H1 (cell line): ENCODE measurements at regions not wholly inside any gene's neighbourhood (a gene's known extent, or its start where the extent isn't known, plus 50 kb on each side); places are given as distances from the start of the nearest gene placed in this dataset.

Experiments used
- CTCF ChIA-PET: fragments of 300-600 bp; sonication (Branson Sonifier 250); formaldehyde crosslinking; loops from one replicate; lab custom pipeline; 2021; ENCODE audit not compliant: partially characterized antibody; lab: Charles Lee
- POLR2A ChIA-PET: fragments of 300-600 bp; sonication (Branson Sonifier 250); formaldehyde crosslinking; loops from one replicate; lab custom pipeline; 2021; ENCODE audit warnings: inconsistent platforms; ENCODE audit not compliant: partially characterized antibody; lab: Charles Lee
- DNase-seq, 2 experiments: peaks; one replicate each; pipeline versions ENCODE4 v3.0.0 to v3.0.0-alpha.2; 2010 to 2022; ENCODE audit warnings: low spot score in 2 of 2, low read depth in 1 of 2, mixed read lengths in 1 of 2
- FAIRE-seq: peaks from 2 replicates; lab custom pipeline; 2011; peaks lifted over from hg19 to GRCh38; lab: Jason Lieb, UNC
- H2AFZ ChIP-seq: 2 replicates; pipeline ENCODE4 v1.8.1; 2012; ENCODE audit warnings: low read length, inconsistent platforms
- H2AK5ac ChIP-seq: 2 replicates; pipeline ENCODE4 v1.6.1; 2013; ENCODE audit warnings: low read depth, low read length
- H2BK120ac ChIP-seq: replicated peaks from 2 replicates; pipeline ENCODE3; 2013; ENCODE audit warnings: low read depth, low read length, inconsistent platforms
- H2BK12ac ChIP-seq: 2 replicates; pipeline ENCODE4 v1.6.1; 2013; ENCODE audit warnings: low read depth, low read length
- H2BK15ac ChIP-seq: 2 replicates; pipeline ENCODE4 v1.6.1; 2013; ENCODE audit warnings: low read length
- H2BK20ac ChIP-seq: 2 replicates; pipeline ENCODE4 v1.6.1; 2013; ENCODE audit warnings: low read length
- H2BK5ac ChIP-seq: 2 replicates; pipeline ENCODE4 v1.6.1; 2013; ENCODE audit warnings: low read depth, low read length
- H3K14ac ChIP-seq: 2 replicates; pipeline ENCODE4 v1.6.1; 2013; ENCODE audit warnings: inconsistent platforms; ENCODE audit not compliant: insufficient read length
- H3K18ac ChIP-seq: 2 replicates; pipeline ENCODE4 v1.6.1; 2013; ENCODE audit warnings: low read length; ENCODE audit errors: extremely low read depth
- H3K23ac ChIP-seq: 2 replicates; pipeline ENCODE4 v1.6.1; 2013; ENCODE audit warnings: inconsistent platforms; ENCODE audit not compliant: insufficient read length
- H3K23me2 ChIP-seq: 2 replicates; pipeline ENCODE4 v1.6.1; 2013; ENCODE audit warnings: low read depth, low read length
- H3K27ac ChIP-seq: 2 replicates; pipeline ENCODE4 v1.6.1; 2011; ENCODE audit warnings: low read depth, low read length, inconsistent platforms
- H3K27me3 ChIP-seq, 4 experiments: replicated peaks in 1 of 4; 1 replicate in 1 of 4; 2 replicates in 3 of 4; pipeline versions ENCODE4 v1.6.1 to v1.8.1; 2011 to 2013; ENCODE audit warnings: low read length in 3 of 4, mild to moderate bottlenecking in 3 of 4, inconsistent platforms in 2 of 4, mixed read lengths in 2 of 4, moderate library complexity in 1 of 4; ENCODE audit not compliant: control insufficient read depth in 3 of 4, insufficient read depth in 3 of 4; ENCODE audit errors: extremely low read depth in 1 of 4
- H3K36me3 ChIP-seq, 4 experiments: 2 replicates each; pipeline versions ENCODE4 v1.6.1 to v1.8.1; 2011 to 2013; ENCODE audit warnings: mild to moderate bottlenecking in 4 of 4, low read length in 3 of 4, moderate library complexity in 2 of 4, control low read depth in 1 of 4, inconsistent platforms in 1 of 4; ENCODE audit not compliant: insufficient read depth in 4 of 4, control insufficient read depth in 2 of 4
- H3K4ac ChIP-seq: replicated peaks from 2 replicates; pipeline ENCODE3; 2013; ENCODE audit warnings: low read length, low read depth, mixed read lengths, inconsistent platforms; ENCODE audit not compliant: insufficient read length
- H3K4me1 ChIP-seq, 4 experiments: replicated peaks in 1 of 4; 1 replicate in 1 of 4; 2 replicates in 3 of 4; pipeline versions ENCODE4 v1.6.1 to v1.8.1; 2011 to 2013; ENCODE audit warnings: low read length in 3 of 4, inconsistent platforms in 2 of 4, mixed read lengths in 1 of 4; ENCODE audit not compliant: insufficient read depth in 4 of 4, control insufficient read depth in 3 of 4
- H3K4me2 ChIP-seq, 2 experiments: 2 replicates each; pipeline versions ENCODE4 v1.6.1 to v1.8.1; 2011 to 2013; ENCODE audit warnings: low read depth in 2 of 2, low read length in 2 of 2, control low read depth in 1 of 2, inconsistent platforms in 1 of 2, mild to moderate bottlenecking in 1 of 2; ENCODE audit not compliant: insufficient read depth in 1 of 2
- H3K4me3 ChIP-seq, 4 experiments: fragments of 200-600, 300-600 bp in 1 of 4; sonication (generic), shearing (Covaris generic), sonication (Bioruptor Twin) in 1 of 4; 2 replicates each; pipeline versions ENCODE4 v1.5.1 to v1.8.1; 2011 to 2016; ENCODE audit warnings: low read length in 4 of 4, low read depth in 3 of 4, control low read depth in 2 of 4, inconsistent platforms in 2 of 4, mild to moderate bottlenecking in 2 of 4, mixed read lengths in 1 of 4, moderate library complexity in 1 of 4; ENCODE audit not compliant: insufficient read depth in 2 of 4; ENCODE audit errors: extremely low read depth in 1 of 4
- H3K56ac ChIP-seq: replicated peaks from 2 replicates; pipeline ENCODE3; 2013; ENCODE audit warnings: low read depth, mild to moderate bottlenecking, mixed read lengths, low read length, inconsistent platforms; ENCODE audit not compliant: insufficient read length
- H3K79me1 ChIP-seq: 2 replicates; pipeline ENCODE4 v1.6.1; 2013; ENCODE audit warnings: low read depth, low read length, control low read depth
- H3K79me2 ChIP-seq, 2 experiments: 2 replicates each; pipeline versions ENCODE4 v1.6.1 to v1.8.1; 2012 to 2013; ENCODE audit warnings: low read length in 2 of 2, mild to moderate bottlenecking in 2 of 2, inconsistent platforms in 1 of 2; ENCODE audit not compliant: insufficient read depth in 2 of 2, control insufficient read depth in 1 of 2
- H3K9ac ChIP-seq, 4 experiments: replicated peaks in 1 of 4; 1 replicate in 1 of 4; 2 replicates in 3 of 4; pipeline versions ENCODE4 v1.6.1 to v1.8.1; 2011 to 2013; ENCODE audit warnings: low read depth in 3 of 4, low read length in 3 of 4, control low read depth in 2 of 4, mild to moderate bottlenecking in 2 of 4, moderate library complexity in 2 of 4, inconsistent platforms in 1 of 4; ENCODE audit errors: extremely low read depth in 1 of 4
- H3K9me3 ChIP-seq, 2 experiments: 2 replicates each; pipeline versions ENCODE4 v1.6.1 to v1.8.1; 2012 to 2013; ENCODE audit warnings: mild to moderate bottlenecking in 2 of 2, moderate library complexity in 2 of 2, control low read depth in 1 of 2, inconsistent platforms in 1 of 2, low read depth in 1 of 2, low read length in 1 of 2, mixed read lengths in 1 of 2; ENCODE audit not compliant: insufficient read depth in 2 of 2
- H4K20me1 ChIP-seq, 2 experiments: replicated peaks in 1 of 2; 2 replicates each; pipeline versions ENCODE3 to v1.8.1; 2011 to 2013; ENCODE audit warnings: inconsistent platforms in 2 of 2, low read length in 2 of 2, mild to moderate bottlenecking in 1 of 2; ENCODE audit not compliant: insufficient read depth in 2 of 2, control insufficient read depth in 1 of 2
- H4K5ac ChIP-seq: 2 replicates; pipeline ENCODE4 v1.6.1; 2013; ENCODE audit warnings: low read length, low read depth, mixed read lengths, inconsistent platforms; ENCODE audit not compliant: insufficient read length
- H4K8ac ChIP-seq: 2 replicates; pipeline ENCODE4 v1.8.0; 2013; ENCODE audit warnings: mild to moderate bottlenecking, moderate library complexity, low read length, inconsistent platforms; ENCODE audit not compliant: insufficient read depth; ENCODE audit errors: extremely low read depth
- H4K91ac ChIP-seq: replicated peaks from 2 replicates; pipeline ENCODE3; 2013; ENCODE audit warnings: low read length, mixed read lengths, inconsistent platforms; ENCODE audit not compliant: insufficient read length
- ATF3 ChIP-seq: IDR thresholded peaks from 2 replicates; pipeline ENCODE4 v1.6.1; 2011; ENCODE audit warnings: low read depth, mild to moderate bottlenecking, low read length; ENCODE audit not compliant: insufficient read depth
- FOSL1 ChIP-seq: IDR thresholded peaks from 2 replicates; pipeline ENCODE4 v1.6.1; 2011; ENCODE audit warnings: mild to moderate bottlenecking, low read depth, low read length, moderate library complexity; ENCODE audit not compliant: insufficient read depth
- HDAC2 ChIP-seq, 2 experiments: fragments of 300-600 bp in 1 of 2; sonication (generic) in 1 of 2; IDR thresholded peaks; 2 replicates each; pipeline ENCODE4 v1.6.1; 2011 to 2012; ENCODE audit warnings: low read depth in 2 of 2, low read length in 2 of 2, mild to moderate bottlenecking in 2 of 2, moderate library complexity in 2 of 2, borderline replicate concordance in 1 of 2, inconsistent platforms in 1 of 2
- JUND ChIP-seq: IDR thresholded peaks from 2 replicates; pipeline ENCODE4 v1.6.1; 2011; ENCODE audit warnings: mild to moderate bottlenecking, improper control_type of control experiment, low read length
- RBBP5 ChIP-seq: IDR thresholded peaks from 2 replicates; pipeline ENCODE4 v1.7.1; 2012; ENCODE audit warnings: low read depth, mild to moderate bottlenecking, inconsistent platforms, low read length, moderate library complexity, borderline replicate concordance
- SAP30 ChIP-seq: fragments of 300-600 bp; sonication (generic); IDR thresholded peaks from 2 replicates; pipeline ENCODE4 v1.7.1; 2012; ENCODE audit warnings: low read length, moderate library complexity, mild to moderate bottlenecking, inconsistent platforms; ENCODE audit not compliant: insufficient read depth, insufficient replicate concordance
- TAF7 ChIP-seq: optimal IDR thresholded peaks from 2 replicates; pipeline ENCODE3; 2011; ENCODE audit warnings: low read depth, mild to moderate bottlenecking, inconsistent platforms, low read length, moderate library complexity, borderline replicate concordance
- USF2 ChIP-seq: IDR thresholded peaks from 2 replicates; pipeline ENCODE4 v1.6.1; 2011; ENCODE audit warnings: low read length, improper control_type of control experiment
- WGBS, 2 experiments: shearing (Covaris generic) in 1 of 2; methylation state at CpG; one replicate each; pipeline versions ENCODE4 v1.1.6 to v1.1.7; 2013 to 2015; ENCODE audit warnings: low lambda C conversion rate in 2 of 2, mixed read lengths in 2 of 2, inconsistent platforms in 1 of 2, low coverage in 1 of 2, missing lambda C conversion rate in 1 of 2; ENCODE audit not compliant: insufficient replicate concordance in 2 of 2, insufficient coverage in 1 of 2, insufficient read length in 1 of 2; ENCODE audit errors: extremely low coverage in 1 of 2, missing lambda C conversion rate in 1 of 2; 5-methylcytosine and 5-hydroxymethylcytosine counted together

- Histone ChIP-seq H2BK12ac (no peak overlapping the region), H3K18ac (no peak overlapping the region), H3K56ac (no peak overlapping the region), H3K36me3 (no peaks in the 10 kb centered on the region), H4K8ac (no peak overlapping the region), H3K14ac (no peak overlapping the region), H3K4ac (no peak overlapping the region), H3K4me3 (no peak overlapping the region), H2AFZ (no peak overlapping the region), H3K27ac (no peak overlapping the region), H4K91ac (no peak overlapping the region), H3K23ac (no peak overlapping the region), H4K20me1 (no peaks in the 10 kb centered on the region), H2BK5ac (no peak overlapping the region), H3K79me1 (no peaks in the 10 kb centered on the region), H4K5ac (no peak overlapping the region), H2BK20ac (no peak overlapping the region), H2BK120ac (no peak overlapping the region), H3K23me2 (no peaks in the 10 kb centered on the region; the same call in 1 of the 2 replicates), H2AK5ac (no peak overlapping the region), H3K27me3 (no peaks in the 10 kb centered on the region), H3K9ac (no peak overlapping the region), H2BK15ac (no peak overlapping the region), H3K9me3 (no peaks in the 10 kb centered on the region), H3K4me1 (peaks cover 0 to 4% (median 0%) of the 10 kb centered on the region in 4 experiments; a peak in 2 of 7 replicates), H3K4me2 (no peak overlapping the region), H3K79me2 (no peaks in the 10 kb centered on the region)
- WGBS, 2 experiments: 84% methylated on average over 2 of the region's 2 CpGs; no CpG with 5 or more reads in 1 of the 2 experiments
- CTCF ChIA-PET: no interaction called here
- POLR2A ChIA-PET: no interaction called here
- FAIRE-seq (no peak), DNase-seq (no peak)
- TF ChIP-seq RBBP5 (no peak), FOSL1 (no peak), TAF7 (no peak), SAP30 (no peak), USF2 (no peak), JUND (no peak), ATF3 (no peak), HDAC2 (IDR thresholded peaks at IDR 0.05; ENCODE audit: borderline replicate concordance in 1 of 2, low read depth in 2 of 2, low read length in 2 of 2) (no peak)
- TF ChIP-seq, all 59 proteins: peak for 0
These were observed 403.6 kb upstream of the GJE1 start for GRCh38 chr6:141729146-141729545.
